ENCODE measurements at regions not wholly inside any gene's neighbourhood (a gene's known extent, or its start where the extent isn't known, plus 50 kb on each side); places are given as distances from the start of the nearest gene placed in this dataset.

GRCh38 chr16:56087626-56088025, 103.7 kb upstream of the GNAO1 start:
- WGBS, 3 donors = 32 to 43% (median 40%) methylated on average over 6 of the region's 6 CpGs
- TF ChIP-seq, protein P1, sequence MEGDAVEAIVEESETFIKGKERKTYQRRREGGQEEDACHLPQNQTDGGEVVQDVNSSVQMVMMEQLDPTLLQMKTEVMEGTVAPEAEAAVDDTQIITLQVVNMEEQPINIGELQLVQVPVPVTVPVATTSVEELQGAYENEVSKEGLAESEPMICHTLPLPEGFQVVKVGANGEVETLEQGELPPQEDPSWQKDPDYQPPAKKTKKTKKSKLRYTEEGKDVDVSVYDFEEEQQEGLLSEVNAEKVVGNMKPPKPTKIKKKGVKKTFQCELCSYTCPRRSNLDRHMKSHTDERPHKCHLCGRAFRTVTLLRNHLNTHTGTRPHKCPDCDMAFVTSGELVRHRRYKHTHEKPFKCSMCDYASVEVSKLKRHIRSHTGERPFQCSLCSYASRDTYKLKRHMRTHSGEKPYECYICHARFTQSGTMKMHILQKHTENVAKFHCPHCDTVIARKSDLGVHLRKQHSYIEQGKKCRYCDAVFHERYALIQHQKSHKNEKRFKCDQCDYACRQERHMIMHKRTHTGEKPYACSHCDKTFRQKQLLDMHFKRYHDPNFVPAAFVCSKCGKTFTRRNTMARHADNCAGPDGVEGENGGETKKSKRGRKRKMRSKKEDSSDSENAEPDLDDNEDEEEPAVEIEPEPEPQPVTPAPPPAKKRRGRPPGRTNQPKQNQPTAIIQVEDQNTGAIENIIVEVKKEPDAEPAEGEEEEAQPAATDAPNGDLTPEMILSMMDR (IDR thresholded peaks at IDR 0.05) = no peak
- TF ChIP-seq EP300 (IDR thresholded peaks at IDR 0.05) (no peak), POLR2A (IDR thresholded peaks at IDR 0.05) (no peak)
- intact Hi-C loops (cut with DNase I) = no loop called here
- Histone ChIP-seq H3K27ac (no peak overlapping the region), H3K4me1 (ENCODE audit: insufficient read depth) (no peaks in the 10 kb centered on the region), H3K4me3 (no peak overlapping the region), H3K9me3 (no peaks in the 10 kb centered on the region), H3K27me3 (no peaks in the 10 kb centered on the region), H3K36me3 (no peaks in the 10 kb centered on the region)
- DNase-seq = no peak

DNA sequence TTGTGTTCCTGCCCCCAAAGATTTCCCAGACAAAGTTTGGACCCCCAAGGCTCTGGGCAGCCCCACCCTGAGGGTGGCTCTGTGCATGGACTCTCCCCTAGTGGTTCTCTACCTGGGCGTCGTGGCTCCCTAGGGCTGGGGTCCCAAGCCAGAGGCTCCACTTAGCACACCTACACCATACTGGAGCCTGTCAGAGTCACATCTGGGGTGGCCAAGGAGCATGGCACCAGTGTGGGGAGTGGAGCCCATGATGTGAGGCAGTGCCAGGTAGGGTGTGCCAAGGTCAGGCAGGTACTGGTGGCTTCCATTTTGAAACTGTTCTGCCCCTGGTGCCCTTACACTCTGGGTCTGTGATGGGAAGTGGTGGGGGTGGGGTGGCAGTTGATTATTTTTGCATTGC, 109.9 kb upstream of the GNAO1 start:
- 77 to 95% (median 90%) methylated on average over 2 of the region's 2 CpGs for WGBS, 3 donors
- TF ChIP-seq, protein P1 (IDR thresholded peaks at IDR 0.05) = no peak

DNA sequence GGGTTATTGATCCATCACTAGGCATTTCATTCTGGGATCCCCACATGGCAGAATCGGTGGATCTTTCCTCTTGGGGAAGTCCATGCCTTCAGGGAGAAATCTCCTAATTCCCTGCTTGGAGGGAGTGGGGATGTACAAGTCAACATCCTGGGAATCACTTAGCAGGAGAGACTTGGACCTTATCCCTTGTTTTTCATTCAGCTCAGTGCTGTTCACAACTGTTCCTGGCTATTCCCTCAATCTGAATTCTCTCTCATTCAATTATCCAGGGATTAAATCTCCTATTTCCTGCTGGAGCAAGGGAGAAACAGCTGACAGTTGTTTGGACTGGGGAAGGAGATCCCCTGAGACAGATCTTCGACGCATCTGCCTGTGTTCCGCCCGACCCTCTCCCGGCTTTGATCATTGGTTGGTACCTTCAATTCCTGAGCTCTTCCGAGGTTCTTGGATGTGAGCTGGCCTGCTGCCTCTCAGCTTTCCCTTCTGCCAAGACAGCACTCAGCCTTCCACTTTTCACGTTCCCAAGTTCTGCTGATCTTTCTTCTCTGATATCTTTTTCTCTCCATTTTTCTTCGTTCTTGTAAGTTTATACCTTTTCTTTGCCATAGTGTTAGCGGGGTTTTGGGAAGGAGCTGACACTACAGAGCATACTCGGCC, 115.4 kb upstream of the GNAO1 start:
- WGBS, 3 donors = 56 to 60% (median 57%) methylated on average over 11 of the region's 11 CpGs

More for the DNA sequence above, 109.9 kb upstream of the GNAO1 start:
- Histone ChIP-seq H3K27me3 (no peaks in the 10 kb centered on the region), H3K4me1 (ENCODE audit: insufficient read depth) (no peaks in the 10 kb centered on the region), H3K9me3 (no peaks in the 10 kb centered on the region), H3K36me3 (no peaks in the 10 kb centered on the region), H3K27ac (no peak overlapping the region), H3K4me3 (no peak overlapping the region)
- DNase-seq = no peak
- intact Hi-C loops (cut with DNase I) = no loop called here

GRCh38 chr16:56073508-56073907, 117.8 kb upstream of the GNAO1 start:
- no peaks in the 10 kb centered on the region for H3K36me3 ChIP-seq
- WGBS, 3 donors = 73 to 82% (median 79%) methylated on average over 4 of the region's 4 CpGs

More for the DNA sequence above, 115.4 kb upstream of the GNAO1 start:
- no peaks in the 10 kb centered on the region for H3K4me1 ChIP-seq (ENCODE audit: insufficient read depth)
- no peaks in the 10 kb centered on the region for H3K36me3 ChIP-seq
- TF ChIP-seq POLR2A (IDR thresholded peaks at IDR 0.05) (no peak), EP300 (IDR thresholded peaks at IDR 0.05) (no peak)
- TF ChIP-seq, protein P1 (IDR thresholded peaks at IDR 0.05) = no peak
- no peak for DNase-seq
- intact Hi-C loops (cut with DNase I) = no loop called here
- H3K27me3 ChIP-seq = no peaks in the 10 kb centered on the region
- no peak overlapping the region for H3K4me3 ChIP-seq
- no peaks in the 10 kb centered on the region for H3K9me3 ChIP-seq
- no peak overlapping the region for H3K27ac ChIP-seq

More at GRCh38 chr16:56073508-56073907, 117.8 kb upstream of the GNAO1 start:
- intact Hi-C loops (cut with DNase I) = no loop called here
- no peak overlapping the region for H3K27ac ChIP-seq
- H3K9me3 ChIP-seq = no peaks in the 10 kb centered on the region
- DNase-seq = no peak
- no peaks in the 10 kb centered on the region for H3K4me1 ChIP-seq (ENCODE audit: insufficient read depth)
- H3K4me3 ChIP-seq = no peak overlapping the region
- no peaks in the 10 kb centered on the region for H3K27me3 ChIP-seq
- TF ChIP-seq EP300 (IDR thresholded peaks at IDR 0.05) (no peak), POLR2A (IDR thresholded peaks at IDR 0.05) (no peak)
- TF ChIP-seq, protein P1 (IDR thresholded peaks at IDR 0.05) = no peak

All from ovary (tissue), 7 donors.